CD4-positive, alpha-beta T cell (primary cell): ENCODE measurements at regions not wholly inside any gene's neighbourhood (a gene's known extent, or its start where the extent isn't known, plus 50 kb on each side); places are given as distances from the start of the nearest gene placed in this dataset.

Source experiments
- ATAC-seq: fragments of 200-7000 bp; cut with Tn5 transposase; one replicate; pipeline ENCODE4 v1.10.0; 2022; ENCODE audit warnings: mild to moderate bottlenecking; ENCODE audit not compliant: poor library complexity
- CTCF ChIA-PET: fragments of 350-600 bp; sonication (Branson Sonifier 250); formaldehyde crosslinking; loops from one replicate; lab custom pipeline; 2021; ENCODE audit warnings: antibody characterized with exemption, inconsistent platforms; lab: Charles Lee
- POLR2A ChIA-PET: fragments of 350-600 bp; sonication (Branson Sonifier 250); formaldehyde crosslinking; loops from one replicate; lab custom pipeline; 2021; ENCODE audit warnings: antibody characterized with exemption, inconsistent platforms; lab: Charles Lee
- DNase-seq, 14 experiments: peaks; one replicate each; pipeline ENCODE4 v3.0.0-alpha.2; 2013 to 2020; ENCODE audit warnings: mixed read lengths in 2 of 14
- H3K27ac ChIP-seq, 2 donors: one replicate each; pipeline versions ENCODE4 v1.5.1 to v1.7.0; 2013; ENCODE audit warnings: low read length in 2 of 2, low read depth in 1 of 2, mild to moderate bottlenecking in 1 of 2
- H3K27me3 ChIP-seq, 2 experiments: 1 replicate in 1 of 2; 2 replicates in 1 of 2; pipeline versions ENCODE4 v1.6.1 to v1.7.0; 2013; ENCODE audit warnings: low read length in 2 of 2, control low read depth in 1 of 2, mild to moderate bottlenecking in 1 of 2, moderate library complexity in 1 of 2; ENCODE audit not compliant: insufficient read depth in 2 of 2, control insufficient read depth in 1 of 2
- H3K36me3 ChIP-seq: one replicate; pipeline ENCODE4 v1.6.1; 2013; ENCODE audit warnings: low read length, control low read depth; ENCODE audit not compliant: insufficient read depth
- H3K4me1 ChIP-seq: one replicate; pipeline ENCODE4 v1.6.1; 2013; ENCODE audit warnings: low read length, control low read depth; ENCODE audit not compliant: insufficient read depth
- H3K4me3 ChIP-seq: one replicate; pipeline ENCODE4 v1.5.1; 2013; ENCODE audit warnings: mild to moderate bottlenecking, low read length, moderate library complexity
- H3K9me3 ChIP-seq, 2 experiments: 1 replicate in 1 of 2; 2 replicates in 1 of 2; pipeline versions ENCODE4 v1.6.1 to v1.7.0; 2013; ENCODE audit warnings: low read length in 2 of 2, mild to moderate bottlenecking in 2 of 2, control low read depth in 1 of 2, moderate library complexity in 1 of 2; ENCODE audit not compliant: control insufficient read depth in 1 of 2, insufficient read depth in 1 of 2
- H3K27ac Mint-ChIP-seq: one replicate; pipeline ENCODE4 v1.8.0; 2020; ENCODE audit warnings: mixed read lengths
- H3K27me3 Mint-ChIP-seq: one replicate; pipeline ENCODE4 v1.8.0; 2021; ENCODE audit warnings: mixed read lengths
- H3K36me3 Mint-ChIP-seq: one replicate; pipeline ENCODE4 v1.8.0; 2021; ENCODE audit warnings: low read depth, mixed read lengths
- H3K4me1 Mint-ChIP-seq: one replicate; pipeline ENCODE4 v1.8.0; 2021; ENCODE audit warnings: low read depth, mixed read lengths
- H3K4me3 Mint-ChIP-seq: one replicate; pipeline ENCODE4 v1.8.0; 2020; ENCODE audit warnings: mild to moderate bottlenecking, mixed read lengths
- H3K9me3 Mint-ChIP-seq: one replicate; pipeline ENCODE4 v1.8.0; 2020; ENCODE audit warnings: mixed read lengths
- CTCF ChIP-seq: fragments of 200-600 bp; IDR thresholded peaks from one replicate; pipeline ENCODE4 v1.8.0; 2022; ENCODE audit warnings: antibody characterized with exemption, mild to moderate bottlenecking
- intact Hi-C, 2 experiments: fragments of 100-400 bp; cut with DNase I in 1 of 2; cut with micrococcal nuclease in 1 of 2; formaldehyde crosslinking; loops; one replicate each; pipeline versions ENCODE4 v1.15.1 to v1.9.0; 2023 to 2025; cut with DNase I, micrococcal nuclease

DNA sequence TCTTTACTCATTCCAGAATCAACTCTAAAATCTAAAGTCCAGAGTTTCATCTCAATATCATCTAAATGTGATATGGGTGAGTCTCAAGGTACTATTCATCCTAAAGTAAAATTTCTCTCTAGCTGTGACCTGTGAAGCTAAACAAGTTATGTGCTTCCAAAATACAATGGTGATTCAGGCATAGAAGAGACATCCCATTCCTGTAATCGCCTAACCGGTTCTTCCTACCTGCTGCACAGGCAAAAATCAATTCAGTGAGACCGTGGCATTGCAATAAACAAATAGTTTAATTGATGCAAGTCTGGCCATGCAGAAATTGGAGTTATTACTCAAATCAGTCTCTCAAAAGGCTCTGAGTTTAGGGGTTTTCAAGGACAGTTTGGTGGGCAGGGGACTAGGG is 232.8 kb downstream of the UBE3D start:
- no peak overlapping the region for H3K27ac ChIP-seq
- H3K4me1 Mint-ChIP-seq, result no peaks in the 10 kb centered on the region
- intact Hi-C loops, result no loop called here
- no peak overlapping the region for H3K4me3 ChIP-seq
- H3K36me3 Mint-ChIP-seq, result no peaks in the 10 kb centered on the region
- no peak overlapping the region for H3K4me3 Mint-ChIP-seq
- no peak for TF ChIP-seq CTCF
- H3K9me3 ChIP-seq, result no peaks in the 10 kb centered on the region
- ChIA-PET POLR2A (no interaction called here), CTCF (no interaction called here)
- H3K27ac Mint-ChIP-seq, result no peak overlapping the region
- H3K27me3 ChIP-seq, result no peaks in the 10 kb centered on the region
- no peaks in the 10 kb centered on the region for H3K27me3 Mint-ChIP-seq
- ATAC-seq (no peak), DNase-seq (no peak)
- H3K36me3 ChIP-seq, result no peaks in the 10 kb centered on the region
- H3K4me1 ChIP-seq, result no peaks in the 10 kb centered on the region
- H3K9me3 Mint-ChIP-seq, result no peaks in the 10 kb centered on the region

- no peak overlapping the region for H3K4me3 ChIP-seq
- no peak overlapping the region for H3K27ac ChIP-seq
- no peaks in the 10 kb centered on the region for H3K4me1 ChIP-seq
- Mint-ChIP-seq H3K4me1 (no peaks in the 10 kb centered on the region), H3K36me3 (no peaks in the 10 kb centered on the region), H3K27me3 (no peaks in the 10 kb centered on the region), H3K27ac (no peak overlapping the region), H3K4me3 (no peak overlapping the region), H3K9me3 (no peaks in the 10 kb centered on the region)
- intact Hi-C loops, result no loop called here
- no peaks in the 10 kb centered on the region for H3K36me3 ChIP-seq
- ChIA-PET POLR2A (no interaction called here), CTCF (no interaction called here)
- no peaks in the 10 kb centered on the region for H3K27me3 ChIP-seq
- ATAC-seq, result no peak
- H3K9me3 ChIP-seq, result no peaks in the 10 kb centered on the region
- DNase-seq, result no peak
- TF ChIP-seq CTCF, result no peak
Measured at GRCh38 chr6:82833481-82833880, 232.2 kb downstream of the UBE3D start.

DNA sequence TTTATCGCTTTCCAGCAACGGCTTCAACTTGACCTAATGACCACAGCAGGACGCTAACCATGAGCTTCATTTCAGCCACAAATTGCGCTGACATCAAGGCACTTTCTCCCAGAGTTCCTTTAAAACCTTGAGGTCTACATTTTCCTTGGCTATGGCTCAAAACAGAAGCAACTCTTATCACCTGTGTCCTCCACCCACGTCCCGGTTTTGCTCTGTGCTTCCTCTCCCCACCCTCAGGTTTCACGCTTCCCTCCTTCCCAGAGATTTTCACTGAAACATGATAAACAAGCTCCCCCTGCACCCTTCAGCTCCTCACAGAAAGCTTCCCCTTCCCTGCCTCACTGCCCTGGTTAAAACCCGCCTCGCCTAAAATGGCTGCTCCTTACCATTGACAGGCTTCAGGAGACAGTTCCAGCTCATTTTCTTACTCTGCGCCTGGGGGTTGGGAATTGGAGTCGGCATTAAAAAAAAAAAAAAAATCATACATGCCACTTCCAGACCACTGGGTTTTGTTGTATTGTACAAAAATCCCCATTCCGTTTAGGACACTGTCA is 229.5 kb downstream of the UBE3D start:
- no peak for TF ChIP-seq CTCF
- Mint-ChIP-seq H3K4me3 (no peak overlapping the region), H3K27ac (no peak overlapping the region), H3K9me3 (no peaks in the 10 kb centered on the region), H3K27me3 (no peaks in the 10 kb centered on the region), H3K4me1 (no peaks in the 10 kb centered on the region), H3K36me3 (no peaks in the 10 kb centered on the region)
- ChIA-PET CTCF (no interaction called here), POLR2A (no interaction called here)
- H3K4me1 ChIP-seq, result no peaks in the 10 kb centered on the region
- no peaks in the 10 kb centered on the region for H3K9me3 ChIP-seq
- H3K27me3 ChIP-seq, result no peaks in the 10 kb centered on the region
- H3K4me3 ChIP-seq, result no peak overlapping the region
- ATAC-seq (no peak), DNase-seq (no peak)
- H3K27ac ChIP-seq, result no peak overlapping the region
- H3K36me3 ChIP-seq, result no peaks in the 10 kb centered on the region
- intact Hi-C loops, result no loop called here
